Activated CD8-positive, alpha-beta memory T cell treated with anti-CD3 and anti-CD28 coated beads, Interleukin-2, amount 50 U/mL, for 4 hours (primary cell): ENCODE measurements at regions not wholly inside any gene's neighbourhood (a gene's known extent, or its start where the extent isn't known, plus 50 kb on each side); places are given as distances from the start of the nearest gene placed in this dataset.

Experiments
- DNase-seq: peaks from one replicate; pipeline ENCODE4 v3.0.0-alpha.2; 2020

DNA sequence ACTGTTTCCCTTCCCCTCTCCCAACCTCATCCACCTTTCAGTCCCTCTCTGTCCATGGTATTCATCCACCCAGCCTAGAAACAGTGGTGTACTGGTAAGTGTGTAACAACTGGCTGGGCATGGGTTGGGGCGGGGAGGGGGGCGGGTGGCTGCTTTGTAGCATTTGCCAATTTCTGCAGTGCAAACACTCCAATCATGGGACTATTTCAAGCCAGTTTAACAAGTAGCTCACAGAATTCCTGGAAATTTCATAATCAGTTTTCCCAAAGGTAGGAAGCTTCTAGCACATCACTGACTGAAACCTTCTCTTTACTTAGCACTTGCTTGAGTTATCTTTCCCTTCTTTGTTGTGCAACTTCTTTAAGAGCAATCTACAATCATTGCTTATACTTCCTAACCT lies 100.8 kb upstream of the WASF3 start:
- no peak for DNase-seq

DNA sequence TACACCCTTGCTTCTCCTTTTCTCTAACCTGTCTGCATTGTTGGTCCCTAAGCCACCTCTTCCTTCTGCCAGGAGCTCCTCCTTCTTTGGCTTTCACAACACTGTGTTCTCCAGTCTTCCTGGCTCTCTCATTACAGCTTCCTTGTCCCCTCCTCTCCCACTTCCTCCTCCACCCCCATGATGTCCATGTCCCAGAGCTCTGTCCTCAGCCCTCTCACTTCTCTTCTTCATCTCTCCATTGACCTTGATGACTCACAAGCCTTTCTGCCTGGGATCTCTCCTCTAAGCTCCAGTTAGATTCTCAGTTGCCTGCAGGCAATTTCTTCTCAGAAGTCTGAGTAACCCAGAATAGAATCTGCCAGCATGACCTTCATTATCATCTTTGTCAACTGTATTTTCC lies 100.3 kb upstream of the WASF3 start:
- DNase-seq: no peak

DNA sequence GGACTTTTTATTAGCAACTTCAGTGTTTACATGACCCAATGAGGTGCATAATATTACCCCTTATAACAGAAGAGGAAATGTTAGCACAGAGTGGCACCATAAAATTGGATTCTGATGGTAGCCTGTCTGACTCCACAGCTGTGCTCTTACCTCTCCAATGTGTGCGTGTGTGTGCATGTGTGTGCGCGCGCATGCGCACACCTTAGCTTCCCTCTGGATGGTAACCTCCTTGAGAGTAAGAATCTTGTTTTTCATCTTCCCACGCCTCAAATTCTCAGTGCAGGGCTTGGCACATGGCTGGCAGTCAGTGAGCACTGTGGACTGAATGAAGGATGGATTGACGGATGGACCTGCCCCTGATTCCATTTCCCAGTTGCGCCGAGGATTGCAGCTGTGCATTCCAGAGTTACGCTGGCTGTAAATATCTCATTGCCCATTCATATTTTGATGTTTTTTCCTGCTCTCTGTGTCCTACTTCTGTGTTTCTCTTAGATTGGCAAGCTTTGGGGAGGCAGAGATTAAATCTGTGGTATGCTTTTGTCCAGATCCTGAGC lies 99.2 kb upstream of the WASF3 start:
- no peak for DNase-seq

DNA sequence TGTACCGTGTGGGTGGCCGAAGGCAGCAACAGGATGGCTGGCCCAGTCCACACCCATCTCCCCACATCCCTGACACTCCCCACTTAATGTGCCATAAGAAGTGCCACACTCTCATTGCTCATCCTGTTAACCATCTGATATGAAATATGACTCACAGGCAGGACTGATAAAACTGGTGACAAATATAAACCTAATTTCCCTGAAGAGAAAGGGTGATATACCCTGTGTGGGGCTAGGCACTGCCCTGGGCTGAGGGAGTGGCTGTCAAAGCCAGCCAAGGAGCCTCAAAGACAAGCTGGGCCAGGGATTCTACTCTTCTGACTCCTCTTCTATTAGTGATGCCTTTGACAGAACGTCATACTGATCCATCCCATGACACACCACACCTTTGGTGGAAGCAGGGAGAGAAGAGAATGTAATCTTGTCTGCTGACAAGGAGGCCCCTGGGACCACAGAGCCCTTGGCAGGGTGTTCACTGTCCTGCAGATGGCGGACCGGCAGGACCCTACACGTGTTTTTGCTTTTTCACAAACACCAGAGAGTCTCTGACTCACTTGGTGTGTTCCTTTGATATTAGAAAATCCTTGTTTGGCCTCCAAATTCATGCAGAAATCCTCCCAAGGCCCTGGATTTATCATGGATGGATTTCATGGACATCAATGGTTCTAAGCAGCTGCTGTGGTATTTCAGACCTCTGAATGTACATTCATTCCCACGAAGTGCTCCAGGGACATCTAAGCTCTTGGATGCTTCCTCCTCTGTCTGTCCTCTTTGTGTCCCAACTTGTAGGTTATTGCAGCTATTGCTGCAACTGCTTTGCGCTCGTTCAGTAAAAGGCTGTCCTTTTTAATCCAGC lies 98.0 kb upstream of the WASF3 start:
- DNase-seq: no peak

DNA sequence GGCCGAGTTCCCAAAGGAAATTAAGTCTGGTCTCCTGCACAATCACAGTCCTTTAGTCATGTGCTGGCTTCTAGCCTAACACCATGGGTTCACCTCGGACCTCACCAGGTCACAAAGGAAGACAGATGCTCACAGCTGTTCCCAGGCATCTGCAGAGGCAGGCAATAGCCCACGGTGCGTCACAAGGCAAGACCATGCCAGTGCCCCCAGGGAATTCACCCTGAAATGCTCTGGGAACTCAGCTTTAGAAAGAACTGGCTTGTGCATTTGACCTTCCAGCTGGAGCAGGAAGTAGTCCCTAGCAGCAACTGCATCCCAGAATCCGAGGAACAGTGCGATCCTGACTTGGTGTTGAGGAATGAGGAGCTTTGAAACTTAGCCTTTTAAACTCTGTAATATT lies 96.8 kb upstream of the WASF3 start:
- no peak for DNase-seq

DNA sequence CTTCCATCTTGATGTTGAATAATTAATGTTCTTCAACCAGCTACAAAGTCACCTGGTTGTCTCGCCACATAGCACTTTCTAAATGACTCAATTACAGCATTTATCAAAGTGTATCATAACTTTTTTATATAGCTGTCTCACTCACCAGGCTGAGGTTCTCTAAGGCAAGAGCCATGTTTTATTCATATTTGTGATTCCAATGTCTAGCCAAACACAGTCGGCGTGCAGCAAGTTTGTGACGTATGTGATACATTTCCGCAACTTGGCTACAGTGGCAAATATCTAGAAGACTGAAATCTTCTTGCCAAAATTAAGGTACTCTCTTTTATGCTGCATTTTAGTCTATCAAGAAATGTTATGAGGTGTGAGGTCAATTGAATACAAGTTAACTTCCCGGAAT lies 94.2 kb upstream of the WASF3 start:
- DNase-seq: no peak

DNA sequence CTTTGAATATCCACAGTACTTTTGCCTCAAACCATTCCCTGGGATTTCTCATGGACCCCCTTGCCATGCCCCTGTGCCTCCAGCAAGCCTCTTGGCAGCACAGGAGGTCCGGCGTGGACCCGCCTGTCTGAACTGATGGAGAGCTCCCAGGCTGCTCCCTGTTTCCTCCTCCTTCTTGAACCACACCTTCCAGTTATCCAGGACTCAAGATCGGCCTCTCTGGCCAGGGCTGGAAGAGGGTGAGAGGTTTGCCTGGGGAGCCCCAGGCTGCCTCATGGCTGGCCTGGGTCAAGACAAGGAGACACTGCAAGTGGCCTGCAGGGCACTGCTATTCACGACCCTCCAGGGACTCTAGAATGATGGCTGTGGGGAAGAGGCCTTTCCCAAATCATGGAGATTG lies 93.6 kb upstream of the WASF3 start:
- DNase-seq: no peak

DNA sequence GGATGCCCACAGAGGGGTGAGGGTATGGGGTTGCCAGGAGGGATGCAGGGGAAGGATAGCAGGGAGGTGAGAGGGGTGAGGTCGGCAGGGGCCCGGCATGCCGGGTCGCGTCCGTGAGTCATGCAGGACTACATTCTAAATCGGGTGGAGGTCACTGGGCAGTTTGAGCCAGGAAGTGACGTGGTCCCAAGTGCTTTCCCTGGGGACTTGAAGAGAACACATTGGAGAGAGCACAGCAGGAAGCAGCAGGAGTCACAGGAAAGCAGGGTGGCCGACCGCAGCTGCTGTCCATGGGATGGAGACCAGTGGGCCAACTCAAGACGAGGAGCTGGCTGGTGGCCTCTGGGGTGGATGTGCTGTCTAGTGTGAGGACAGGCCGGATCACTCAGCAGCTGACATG lies 92.0 kb upstream of the WASF3 start:
- DNase-seq: no peak

DNA sequence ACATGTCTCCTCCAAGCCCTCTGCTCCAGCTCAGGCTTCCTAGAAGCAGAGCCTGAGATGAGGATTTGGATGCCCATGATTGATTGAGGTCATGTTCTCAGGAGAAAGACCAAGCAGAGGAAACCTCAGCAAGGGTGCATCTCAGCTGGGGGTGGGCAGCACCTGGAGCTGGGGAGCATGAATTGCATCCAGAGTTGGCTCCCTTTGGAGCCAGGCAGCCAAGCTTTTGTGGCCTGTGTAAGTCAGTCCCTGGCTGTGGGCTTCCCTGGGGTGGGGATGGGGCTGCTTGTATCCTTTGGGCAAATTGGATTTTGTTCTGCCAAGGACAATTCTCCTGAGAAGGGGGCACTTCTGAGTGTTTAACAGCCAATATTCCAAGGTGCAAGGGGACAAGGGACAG lies 91.5 kb upstream of the WASF3 start:
- no peak for DNase-seq

DNA sequence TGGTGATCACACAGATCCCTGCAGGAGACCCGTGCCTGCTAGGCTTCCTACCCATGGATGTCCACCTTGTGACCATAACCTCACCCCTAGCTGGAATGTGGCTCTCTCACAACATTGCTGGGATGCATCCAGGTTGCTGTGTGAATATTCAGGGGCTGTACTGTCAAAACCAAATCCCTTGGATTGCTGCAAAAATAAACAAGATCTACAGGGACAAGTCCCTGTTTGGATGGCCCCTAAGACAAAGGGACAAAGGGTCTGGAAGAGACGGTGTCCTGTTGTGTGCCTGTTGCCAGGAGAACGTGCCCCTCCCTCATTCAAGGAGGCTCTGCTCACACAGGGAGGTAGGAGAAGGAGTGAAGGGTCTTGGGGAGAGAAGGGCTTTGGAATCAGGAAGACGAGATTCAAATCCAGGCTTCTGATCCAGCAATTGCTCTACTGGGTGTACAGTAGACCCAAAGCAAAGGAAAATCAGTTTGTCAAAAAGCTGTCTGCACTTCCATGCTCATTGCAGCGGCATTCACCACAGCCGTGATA lies 89.2 kb upstream of the WASF3 start:
- DNase-seq: no peak

DNA sequence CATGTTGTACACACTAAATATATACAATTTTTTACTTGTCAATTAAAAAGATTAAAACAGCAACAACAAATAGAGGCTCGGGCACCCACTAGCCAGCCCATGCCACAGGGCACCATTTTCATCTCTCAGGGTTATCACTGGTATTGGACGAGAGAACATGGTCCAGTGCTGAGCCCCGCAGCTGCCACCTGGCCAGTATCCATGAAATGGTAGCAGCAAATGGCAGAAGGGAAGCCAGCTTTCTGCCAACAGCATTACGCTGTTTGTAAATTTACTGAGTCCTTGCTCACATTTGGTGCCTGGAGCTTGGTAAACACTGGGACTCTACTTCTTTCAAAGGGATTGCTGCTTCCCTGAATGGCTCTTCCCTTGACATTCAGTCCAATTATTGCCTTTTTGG lies 87.9 kb upstream of the WASF3 start:
- no peak for DNase-seq

DNA sequence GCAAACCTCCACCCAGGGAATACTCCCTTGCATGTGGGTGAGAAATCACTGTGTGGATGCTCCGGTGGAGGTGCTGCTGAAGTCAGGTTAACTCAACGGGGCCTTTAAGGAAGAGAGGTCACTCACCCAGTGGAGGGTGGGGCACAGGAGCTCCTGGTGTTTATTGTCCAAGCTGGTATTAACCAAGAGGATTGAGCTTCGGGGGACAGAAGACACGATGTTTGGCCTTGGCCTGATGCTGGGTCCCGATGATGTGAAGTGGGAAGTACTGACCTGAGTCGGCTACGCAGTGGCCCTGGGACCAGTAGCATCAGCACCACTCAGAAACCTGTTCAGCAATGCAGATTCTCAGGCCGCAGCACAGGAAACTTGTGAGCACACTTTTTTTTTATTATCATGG lies 85.7 kb upstream of the WASF3 start:
- DNase-seq: no peak

DNA sequence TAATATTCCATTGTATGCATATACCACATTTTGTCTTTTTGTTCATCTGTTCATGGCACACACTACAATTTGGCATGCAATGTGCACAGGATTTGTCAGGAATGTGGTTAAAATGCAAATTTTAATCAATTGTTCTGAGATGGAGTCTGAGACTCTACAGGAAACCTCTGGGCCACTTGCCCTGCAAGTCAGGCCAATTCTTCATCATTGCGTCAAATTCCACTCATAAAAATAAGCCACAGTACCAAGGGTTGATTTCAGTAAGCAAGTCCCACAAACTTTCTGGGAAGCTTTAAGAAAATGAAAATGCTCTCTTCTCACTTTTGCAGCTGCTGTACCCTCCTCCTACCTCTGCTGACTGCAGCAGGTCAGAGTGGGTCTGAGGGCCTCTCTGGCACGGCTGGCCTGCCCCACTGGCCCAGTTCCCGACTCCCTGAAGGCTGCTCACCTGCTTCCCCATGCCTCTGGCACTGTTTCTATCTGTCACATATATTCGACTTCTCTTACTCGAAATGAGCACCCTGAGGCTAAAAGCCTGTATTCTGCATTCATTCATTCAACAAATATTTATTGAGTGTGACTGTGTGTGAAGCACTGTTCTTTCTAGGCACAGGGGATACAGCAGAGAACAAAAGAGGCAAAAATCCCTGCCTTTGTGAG lies 83.8 kb upstream of the WASF3 start:
- DNase-seq: no peak

DNA sequence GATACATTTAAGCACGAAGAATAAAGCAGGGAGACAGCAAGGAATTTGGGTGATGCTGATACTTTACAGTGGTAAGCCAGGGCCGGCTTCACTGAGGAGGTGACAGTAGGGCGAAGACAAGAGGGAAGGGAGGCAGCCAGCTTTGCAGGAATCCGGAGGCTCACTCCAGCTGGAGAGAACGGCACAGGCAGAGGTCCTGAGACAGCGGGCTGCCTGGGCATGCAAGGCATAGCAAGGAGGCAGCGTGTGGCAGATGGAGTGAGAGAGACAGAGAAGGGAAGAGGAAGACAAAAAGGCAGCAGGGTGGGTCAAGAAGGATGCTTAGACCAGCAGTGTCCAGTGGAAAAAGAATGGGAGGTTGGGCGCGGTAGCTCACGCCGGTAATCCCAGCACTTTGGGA lies 83.2 kb upstream of the WASF3 start:
- no peak for DNase-seq

DNA sequence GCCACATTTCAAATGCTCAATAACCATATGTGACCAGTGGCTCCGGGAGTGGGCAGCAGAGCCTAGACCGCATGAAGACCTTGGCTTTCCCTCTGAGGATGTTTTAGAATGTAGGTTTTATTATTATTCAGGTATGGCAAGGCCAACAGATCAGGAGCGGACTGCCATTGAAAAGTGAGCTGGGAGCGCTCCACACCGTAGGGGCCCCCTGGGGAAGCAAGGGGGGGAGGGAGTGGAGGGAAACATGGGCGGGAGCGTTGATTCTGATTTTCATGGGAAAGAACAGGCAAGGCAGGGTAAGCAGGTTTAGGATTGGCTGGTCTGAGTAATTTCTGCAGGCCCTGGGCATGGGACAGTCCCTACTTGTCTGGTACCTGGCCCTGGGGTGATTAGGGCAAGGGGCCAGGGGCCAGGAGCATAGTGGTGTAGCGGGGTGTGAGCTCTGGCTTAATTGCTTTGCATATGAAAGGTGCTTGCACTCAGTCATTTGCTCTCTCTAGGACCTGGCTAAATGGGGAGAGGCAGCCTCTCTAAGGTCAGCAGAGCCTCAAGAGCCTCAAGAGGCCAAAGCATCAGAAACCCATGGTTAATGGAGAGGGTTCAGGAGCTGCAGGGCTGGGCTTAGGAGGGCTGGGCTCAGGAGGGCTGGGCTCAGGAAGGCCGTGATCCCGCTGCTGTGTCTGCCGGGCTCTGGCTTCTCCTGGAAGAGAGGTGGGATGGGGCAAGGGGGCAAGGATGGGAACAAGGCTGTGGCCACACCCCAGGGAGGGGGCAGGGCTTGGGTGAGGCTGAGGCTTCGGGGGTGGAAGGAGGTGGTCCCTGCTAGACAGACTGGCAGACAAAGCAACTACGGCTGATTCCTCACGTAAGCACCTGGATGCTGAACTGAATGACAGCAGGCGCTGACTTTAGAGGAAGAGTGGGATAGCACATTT lies 82.0 kb upstream of the WASF3 start:
- DNase-seq: no peak

DNA sequence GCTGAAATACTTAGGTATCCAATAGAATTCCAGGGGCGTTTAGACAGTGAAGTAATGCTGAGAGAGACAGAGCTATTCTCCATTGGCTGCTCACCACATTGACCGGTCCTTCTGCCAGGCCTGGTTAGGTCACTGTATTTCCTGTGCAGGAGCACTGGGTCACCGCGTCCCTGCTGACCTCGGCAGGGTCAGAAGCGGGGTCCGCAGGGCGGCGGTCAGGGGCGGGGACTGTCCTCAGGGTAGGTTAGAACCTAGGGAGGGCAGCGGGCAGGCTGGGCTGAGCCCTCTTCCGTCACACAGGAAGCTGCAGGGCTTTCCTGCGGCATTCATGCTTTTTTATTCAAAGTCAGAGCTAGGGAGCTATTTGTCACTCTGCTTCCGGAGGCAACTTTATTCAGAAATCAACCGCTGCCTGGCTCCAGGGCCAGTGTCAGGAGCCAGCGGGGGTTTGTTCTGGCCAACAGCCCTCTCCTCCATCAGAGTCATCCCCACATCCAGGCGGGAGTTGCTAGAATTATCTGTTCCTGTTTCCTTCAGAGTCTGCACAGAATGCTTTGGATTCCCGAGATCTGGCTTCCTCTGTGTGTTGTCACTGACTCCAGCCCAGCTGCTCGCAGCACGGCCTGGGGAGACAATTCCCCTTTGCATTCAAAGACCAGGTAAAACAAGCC lies 81.2 kb upstream of the WASF3 start:
- DNase-seq: no peak

DNA sequence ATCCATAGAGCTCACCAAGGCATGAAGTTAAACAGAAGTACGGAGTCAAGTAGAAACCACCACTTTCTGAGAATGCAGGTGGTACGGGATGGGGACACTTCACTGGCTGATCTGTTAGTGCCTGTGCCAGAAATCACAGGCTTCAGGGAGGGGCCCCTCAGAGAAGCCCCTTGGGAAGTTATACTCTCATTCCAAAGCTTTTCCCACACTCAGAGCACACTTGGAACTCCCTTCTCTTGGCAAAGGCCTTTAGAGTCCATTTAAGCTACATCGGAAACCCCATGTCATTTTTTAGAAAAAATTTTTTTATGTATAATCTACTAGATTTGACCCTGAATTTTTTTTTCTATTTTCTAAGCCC lies 80.7 kb upstream of the WASF3 start:
- no peak for DNase-seq

DNA sequence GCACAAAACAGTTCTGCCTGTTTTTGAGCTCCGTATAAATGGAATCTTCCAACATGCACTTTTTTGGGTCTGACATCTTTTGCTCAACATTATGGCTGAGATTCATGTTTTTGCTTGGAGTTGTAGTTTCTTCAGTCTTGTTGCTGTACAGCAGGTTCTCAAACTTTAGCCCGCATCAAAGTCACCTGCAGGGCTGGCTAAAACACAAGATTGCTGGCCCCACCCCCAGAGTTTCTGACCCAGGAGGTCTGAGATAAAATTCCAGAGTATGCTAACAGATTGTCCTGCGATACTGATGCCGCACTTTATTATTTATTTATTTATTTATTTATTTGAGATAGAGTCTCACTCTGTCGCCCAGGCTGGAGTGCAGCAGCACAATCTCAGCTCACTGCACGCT lies 79.8 kb upstream of the WASF3 start:
- DNase-seq: no peak

DNA sequence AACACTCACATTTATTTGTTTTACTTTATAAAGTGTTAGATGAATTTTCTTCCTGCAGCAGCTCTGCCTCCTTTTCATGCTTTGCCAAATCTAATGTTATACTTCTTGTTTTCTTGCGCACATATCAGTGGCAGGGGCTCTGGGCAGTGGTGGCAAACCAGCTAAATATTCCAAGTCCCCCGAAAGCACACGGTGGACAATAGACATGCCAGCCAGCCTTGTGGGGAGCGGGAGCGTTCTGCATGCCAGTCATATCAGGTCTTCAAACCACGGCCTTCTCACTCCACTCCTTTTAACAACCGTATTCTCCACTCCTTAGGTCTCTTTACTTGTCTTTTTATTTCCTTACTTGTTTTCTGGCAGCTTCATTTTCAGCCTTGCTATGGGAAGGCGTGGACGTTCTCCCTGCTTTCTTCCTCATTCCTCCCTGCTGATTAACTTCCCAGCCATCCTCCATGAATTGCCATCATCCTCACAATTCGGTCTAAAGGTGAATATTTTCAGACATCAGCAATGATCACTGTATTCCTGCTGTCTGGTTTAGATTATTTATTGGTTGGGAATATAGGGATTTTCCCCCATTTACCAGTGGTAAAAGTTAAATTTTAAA lies 77.1 kb upstream of the WASF3 start:
- no peak for DNase-seq

DNA sequence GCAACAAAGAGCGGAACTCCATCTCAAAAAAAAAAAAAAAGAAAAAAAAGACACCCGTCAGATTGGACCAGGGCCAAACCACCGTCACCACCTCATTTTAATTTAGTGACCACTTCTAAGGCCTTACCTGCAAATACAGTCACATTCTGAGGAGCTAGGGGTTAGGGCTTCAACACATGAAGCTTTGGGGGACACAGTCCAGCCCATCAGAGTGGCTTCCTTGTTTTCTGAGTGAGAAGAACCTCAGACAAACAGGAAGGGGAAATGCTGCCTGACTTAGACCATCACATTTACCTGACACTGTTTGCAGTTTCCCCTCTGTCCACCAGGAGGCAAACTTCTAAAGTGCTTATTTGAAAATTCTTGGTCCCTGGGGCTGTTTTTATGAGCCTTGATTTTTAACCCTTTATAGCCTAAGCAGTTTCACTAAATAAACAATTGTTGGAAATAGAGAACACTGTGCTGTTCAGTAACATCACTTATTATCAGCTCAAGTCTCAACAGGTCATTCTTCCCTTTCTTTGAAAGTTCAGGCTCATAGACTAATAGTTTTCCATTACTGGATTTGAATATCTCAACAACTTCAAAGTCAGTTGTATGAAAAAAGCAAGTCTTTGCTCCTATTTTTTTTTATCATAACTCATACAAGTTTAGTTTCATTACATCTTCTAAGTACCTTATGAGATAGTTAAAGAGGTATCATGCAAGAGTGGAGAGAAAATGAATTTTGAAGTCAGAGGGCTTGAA lies 74.9 kb upstream of the WASF3 start:
- DNase-seq: peak; percentile 53

DNA sequence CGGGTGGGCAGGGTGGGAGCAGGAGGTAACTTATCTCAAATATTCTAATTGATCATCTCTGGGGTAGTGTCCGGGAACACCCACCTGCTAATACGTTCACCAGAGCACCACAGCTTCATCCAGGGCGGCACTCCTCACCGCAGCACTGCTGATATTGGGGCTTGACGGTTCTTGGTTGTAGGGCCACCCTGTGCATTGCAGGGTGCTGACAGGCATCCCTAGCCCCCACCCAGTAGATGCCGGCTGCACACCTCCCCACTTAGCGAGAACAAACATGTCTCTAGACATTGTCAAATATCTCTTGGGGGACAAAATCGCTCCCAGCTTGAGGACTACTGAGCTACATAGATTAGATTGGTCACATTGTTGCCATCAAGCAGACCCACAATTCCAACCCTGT lies 73.9 kb upstream of the WASF3 start:
- no peak for DNase-seq
